HuH-7 (cell line): ENCODE measurements at regions not wholly inside any gene's neighbourhood (a gene's known extent, or its start where the extent isn't known, plus 50 kb on each side); places are given as distances from the start of the nearest gene placed in this dataset.
"Not testable (repeated sequence)": the region's sequence is repeated elsewhere in the genome, so short reads cannot be mapped to it uniquely, and the experiment has no call there.

ENCODE experiments used
- DNase-seq: peaks from one replicate; pipeline ENCODE4 v3.0.0; 2011; ENCODE audit warnings: low spot score

DNA sequence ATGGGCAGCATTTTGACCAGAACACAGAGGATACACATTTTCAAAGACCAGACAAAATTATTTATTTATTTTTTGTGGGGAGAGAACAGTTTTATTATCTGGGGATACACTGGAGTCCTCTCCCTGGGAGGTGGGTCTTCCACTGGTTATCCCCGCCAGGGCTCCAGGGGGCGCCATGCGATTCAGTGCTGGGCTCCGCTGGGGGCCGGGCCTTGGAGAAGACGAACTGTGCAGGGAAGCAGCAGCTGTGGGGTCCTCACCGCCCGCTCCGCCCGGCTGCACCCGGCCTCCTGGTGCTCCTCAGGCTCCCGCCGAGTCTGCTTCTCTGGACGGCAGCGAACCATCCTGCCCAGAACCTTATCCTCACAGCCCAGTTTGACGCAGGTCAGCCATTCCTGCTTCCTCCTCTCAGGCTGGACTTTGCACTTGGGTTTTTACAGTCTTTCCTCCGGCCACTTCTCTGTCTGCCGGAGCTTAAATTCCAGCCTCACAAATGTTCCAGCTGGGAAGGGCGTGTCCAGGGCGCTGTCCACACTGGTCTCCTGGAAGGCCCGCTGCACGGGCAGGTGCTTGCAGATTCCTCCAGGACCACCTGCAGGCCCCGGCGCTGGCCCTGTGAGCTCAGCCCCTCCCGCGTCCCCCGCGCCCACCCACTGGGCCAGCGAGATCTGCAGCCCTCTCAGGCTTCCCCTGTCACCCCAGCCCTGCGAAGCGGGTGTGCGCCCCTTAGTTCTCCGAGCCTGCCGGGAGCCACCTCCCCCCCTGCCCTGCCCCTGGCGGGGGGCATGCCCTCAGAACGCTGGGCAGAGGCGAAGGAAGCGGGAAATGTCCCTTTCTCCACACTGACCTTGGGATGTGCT is 1830.0 kb upstream of the DEFB115 start:
- DNase-seq = peak; percentile 45

DNA sequence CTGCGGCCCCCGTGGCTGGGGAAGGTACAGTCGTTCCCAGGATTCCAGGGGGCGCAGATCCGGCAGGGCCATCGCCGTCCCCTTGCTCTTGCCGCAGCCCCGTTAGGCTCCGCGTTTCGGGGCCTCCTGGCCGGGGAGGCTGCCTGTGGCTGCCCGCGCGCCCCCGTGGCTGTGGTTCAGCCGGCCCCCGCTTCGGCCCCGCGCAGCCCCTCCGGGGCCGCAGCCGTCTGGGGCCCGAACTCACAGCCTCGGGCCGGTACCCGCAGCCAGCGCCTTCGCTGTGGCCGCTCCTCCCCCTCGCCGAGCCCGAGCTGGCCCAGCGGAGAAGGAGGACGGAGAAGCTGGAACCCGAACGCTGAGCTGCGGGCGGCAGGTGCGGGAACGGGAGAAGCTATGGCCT is 1826.9 kb upstream of the DEFB115 start:
- DNase-seq = no peak

DNA sequence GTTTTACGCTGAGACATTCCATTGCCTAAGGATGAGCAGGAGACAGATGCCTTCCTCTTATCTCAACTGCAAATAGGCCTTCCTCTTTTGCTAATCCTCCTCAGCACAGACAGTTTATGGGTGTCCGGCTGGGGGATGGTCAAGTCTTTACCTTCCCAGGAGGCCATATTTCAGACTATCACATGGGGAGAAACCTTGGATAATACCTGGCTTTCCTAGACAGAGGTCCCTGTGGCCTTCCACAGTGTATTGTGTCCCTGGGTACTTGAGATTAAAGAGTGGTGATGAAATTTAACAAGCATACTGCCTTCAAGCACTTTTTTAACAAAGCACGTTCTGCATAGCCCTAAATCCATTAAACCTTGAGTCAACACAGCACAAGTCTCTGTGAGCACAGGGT is 1816.7 kb upstream of the DEFB115 start:
- DNase-seq = not testable (repeated sequence)

DNA sequence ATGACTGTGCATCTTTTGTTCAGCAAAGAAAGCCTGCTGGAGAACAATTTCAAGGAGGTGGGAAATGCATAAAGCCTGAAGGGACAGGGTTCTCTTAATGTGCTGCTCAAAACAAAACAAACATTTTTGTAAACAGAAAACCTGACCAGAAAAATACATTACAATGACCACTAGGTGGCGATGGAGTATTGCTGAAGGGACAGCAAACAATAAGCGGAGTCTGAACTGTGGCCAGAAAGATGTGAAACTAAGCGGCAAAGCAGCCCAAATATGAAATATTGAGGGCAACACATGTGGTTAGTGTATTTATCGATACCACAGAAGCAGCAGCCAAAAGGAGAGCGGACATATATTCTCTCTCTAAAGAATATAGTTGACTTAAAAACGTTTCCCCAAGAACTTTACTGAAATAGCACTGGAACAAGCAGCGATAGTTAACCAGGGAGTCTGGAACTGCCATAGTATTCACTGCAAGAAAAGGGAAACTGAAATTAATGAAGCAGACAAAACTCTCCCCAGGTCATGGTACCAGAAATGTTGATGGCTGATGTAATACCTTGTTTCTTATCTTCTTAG is 1814.2 kb upstream of the DEFB115 start:
- peak; percentile 33 for DNase-seq

DNA sequence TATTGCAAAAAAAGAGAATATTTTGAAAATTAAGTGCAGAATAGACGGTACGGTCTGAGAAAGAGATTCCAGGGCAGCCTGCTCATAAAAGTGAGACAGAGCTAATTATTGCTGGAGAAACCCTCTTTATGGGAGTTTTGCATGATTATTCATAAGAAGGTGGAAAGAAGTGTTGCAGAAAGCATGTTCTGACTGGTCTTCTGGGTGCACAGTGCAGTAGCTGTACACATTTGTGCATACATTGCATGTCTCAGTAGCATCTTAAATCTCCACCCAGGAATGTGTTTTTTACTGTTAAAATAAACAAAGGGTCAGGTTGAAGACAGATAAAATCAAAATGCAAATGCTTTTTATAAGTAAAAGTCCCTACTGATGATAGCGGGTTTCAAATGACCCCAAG is 1813.6 kb upstream of the DEFB115 start:
- DNase-seq = no peak

DNA sequence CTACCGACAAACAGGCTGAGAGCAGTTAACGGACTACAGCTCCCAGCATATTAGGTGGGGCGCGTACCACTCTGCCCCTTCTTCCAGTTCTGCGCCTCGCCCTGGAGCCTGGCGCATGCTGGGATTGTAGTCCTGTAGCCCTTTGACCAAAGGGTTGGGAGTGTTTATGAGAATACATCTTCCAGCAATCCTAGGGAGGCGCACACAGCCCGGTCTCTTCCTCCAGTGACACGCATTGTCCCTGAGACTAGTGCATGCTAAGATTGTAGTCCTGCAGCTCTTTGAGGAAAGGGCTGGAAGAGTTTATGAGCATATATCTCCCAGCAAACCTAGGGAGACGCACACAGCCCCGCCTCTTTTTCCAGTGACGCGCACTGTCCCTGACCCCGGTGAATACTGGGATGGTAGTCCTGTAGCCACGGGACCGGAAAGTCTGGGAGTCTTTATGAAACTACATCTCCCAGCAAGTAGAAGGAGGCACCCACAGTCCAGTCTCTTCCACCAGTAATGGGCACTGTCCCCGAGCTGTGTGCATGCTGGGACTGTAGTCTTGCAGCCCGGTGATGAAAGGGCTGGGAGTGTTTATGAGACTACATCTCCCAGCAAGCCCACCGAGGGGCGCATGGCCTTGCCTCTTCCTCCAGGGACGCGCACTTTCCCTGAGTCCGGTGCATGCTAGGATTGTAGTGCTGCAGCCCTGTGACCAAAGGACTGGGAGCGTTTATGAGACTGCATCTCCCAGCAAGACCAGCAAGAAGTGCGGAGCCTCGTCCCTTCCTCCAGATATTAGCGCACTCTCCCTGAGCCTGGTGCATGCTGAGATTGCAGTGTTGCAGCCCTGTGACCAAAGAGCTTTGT is 1812.2 kb upstream of the DEFB115 start:
- DNase-seq = peak; percentile 47

DNA sequence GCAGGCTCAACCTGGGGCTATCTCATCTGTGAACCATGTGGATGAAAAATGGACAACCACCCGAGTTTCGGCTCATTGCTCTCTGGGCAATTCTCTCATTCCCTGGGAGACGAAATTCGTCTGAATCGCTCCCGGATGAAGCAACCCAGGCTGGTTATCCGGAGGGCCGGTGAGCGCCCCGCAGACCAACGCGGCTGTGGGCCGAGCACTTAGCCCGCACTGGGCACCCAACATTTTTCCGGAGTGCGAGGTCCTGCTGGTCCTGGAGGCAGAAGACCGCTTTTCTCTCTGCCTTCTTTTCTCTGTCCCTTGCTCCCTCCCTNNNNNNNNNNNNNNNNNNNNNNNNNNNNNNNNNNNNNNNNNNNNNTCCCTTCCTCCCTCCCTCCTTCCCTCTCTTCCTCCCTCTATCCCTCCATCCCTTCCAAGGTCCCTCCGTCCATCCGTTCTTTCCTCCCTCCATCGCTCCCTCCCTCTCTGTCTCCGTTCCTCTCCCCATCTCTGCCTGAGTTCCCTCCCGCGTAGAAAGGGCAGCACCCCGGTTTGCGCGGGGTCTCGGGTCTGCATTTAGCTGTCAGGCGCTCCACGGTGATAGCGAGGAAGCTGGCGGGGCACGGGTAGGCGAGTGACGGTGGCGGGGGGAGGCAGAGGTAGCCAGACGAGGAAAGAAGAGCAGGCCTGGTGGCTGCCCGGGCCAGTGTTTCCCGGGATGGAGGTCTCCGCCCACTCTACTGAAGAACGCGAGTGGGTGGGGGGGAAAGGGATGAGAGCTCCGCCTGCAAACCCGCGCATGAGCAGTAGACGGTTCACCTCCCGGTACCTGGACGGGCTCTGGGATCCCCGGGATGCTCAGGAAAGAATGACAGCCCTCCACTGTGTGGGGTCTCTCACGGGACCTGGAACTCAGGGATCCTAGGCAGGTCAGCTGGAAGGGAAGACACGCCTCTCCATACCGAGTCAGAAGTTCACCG is 1809.7 kb upstream of the DEFB115 start:
- DNase-seq = not testable (repeated sequence)

DNA sequence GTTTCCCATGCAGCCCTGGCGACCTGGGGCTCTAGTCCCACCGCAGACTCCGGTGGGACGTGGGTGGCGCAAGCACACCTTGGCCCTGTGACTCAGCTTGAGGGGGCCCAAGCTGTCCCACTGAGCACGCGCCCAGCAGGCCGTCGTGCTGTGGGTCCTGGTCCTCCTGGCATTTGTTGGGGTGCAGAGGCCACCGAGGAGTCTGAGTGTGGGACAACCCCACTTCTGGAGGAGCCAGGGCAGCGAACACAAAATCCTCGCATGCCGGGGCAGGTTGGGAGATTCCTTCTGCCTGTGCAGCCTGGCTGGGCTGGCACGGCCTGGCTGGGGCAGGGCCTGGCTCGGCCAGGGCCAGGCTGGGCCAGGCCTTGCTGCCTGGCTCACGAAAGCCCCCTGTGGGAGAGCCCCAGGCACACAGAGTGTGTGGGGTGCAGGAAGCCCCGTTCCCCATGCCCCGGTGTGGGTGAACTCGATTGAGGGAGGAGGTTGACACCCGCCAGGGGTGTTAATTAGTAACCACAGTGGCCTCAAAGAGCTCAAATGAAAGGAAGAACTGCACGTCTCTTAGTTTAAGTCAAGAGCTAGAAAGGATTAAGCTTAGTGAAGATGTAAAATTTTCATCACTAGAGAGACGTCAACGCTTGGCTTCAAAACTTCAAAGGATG is 1808.5 kb upstream of the DEFB115 start:
- DNase-seq = no peak

DNA sequence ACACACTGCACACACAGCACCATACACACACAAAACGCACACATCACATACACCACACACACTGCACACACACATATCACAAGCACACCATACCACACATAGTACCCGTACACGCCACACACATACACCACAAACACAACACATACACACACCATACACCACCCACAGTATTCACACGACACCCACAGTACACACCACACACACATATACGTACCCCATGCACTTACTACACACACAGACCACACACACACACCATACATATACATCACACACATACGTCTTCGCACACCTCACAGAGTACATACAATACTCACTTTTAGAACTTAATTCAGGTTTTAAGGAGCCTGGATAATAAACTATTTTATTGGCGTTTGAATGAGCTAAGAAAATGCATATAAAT is 1805.3 kb upstream of the DEFB115 start:
- DNase-seq = no peak

DNA sequence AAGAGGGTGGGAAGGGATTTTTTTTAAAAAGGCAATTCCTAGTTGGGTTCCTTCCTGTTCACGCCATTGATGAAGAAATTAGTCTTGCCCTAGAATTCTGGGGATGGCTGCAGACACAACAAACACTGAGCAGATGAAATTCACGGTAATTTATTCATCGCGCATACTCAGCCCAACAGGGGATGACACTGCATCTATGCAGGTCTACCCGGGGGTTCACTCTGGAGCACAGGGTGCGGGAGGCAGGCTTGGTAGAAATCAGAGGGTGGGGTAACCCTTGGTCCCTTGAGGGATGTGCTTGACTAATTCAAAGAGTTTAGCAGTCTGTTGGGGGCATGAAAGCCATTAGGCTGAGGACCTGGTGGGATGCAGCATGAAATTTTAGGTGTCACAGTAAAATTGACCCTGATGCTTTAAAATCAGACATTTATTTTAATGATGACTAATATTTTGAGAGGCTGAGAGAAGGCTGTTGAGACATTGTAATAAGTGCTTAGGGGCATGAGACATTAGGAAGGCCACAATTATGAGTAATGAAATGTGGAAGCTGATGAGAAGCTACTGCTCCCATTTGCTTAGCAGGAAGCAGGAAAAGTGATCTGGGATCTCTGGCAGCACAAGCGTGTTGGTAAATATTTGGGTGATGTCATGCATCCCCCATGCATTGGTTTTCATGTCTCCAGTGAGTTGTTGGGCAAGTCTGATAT is 1800.3 kb upstream of the DEFB115 start:
- DNase-seq = not testable (repeated sequence)

DNA sequence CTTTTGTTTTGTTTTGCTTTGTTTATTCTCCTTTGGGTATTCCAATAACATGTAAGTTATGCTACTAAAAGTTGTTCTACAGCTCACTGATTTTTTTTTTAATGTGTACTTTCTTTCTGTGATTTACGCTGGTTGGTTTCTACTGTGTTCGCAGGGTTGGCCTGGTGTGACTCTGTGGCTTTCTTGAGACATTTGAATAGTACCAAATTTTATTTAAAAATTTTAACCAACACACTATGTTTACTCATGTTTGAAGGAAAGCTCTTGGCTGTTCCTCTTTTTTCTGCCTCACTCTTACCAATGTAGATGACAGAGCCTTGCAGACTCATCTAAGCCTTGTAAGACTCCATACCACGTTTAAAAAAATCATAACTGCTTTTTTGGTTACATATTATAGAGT is 1784.9 kb upstream of the DEFB115 start:
- no peak for DNase-seq

DNA sequence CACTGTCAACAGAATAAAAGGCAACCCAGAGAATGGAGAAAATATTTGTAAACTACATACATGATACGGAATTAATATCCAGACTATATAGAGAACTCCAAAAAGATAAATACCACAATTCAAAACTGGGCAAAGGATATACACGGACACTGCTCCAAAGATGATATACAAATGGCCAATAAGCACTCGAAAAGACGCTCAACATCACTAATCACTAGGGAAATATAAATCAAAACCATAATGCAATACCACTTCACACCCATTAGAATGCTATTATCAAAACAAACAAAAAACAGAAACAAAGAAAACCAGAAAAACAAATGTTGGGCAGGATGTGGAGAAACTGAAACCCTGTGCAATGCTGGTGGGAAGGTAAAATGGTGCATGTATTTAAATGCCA is 1764.6 kb upstream of the DEFB115 start:
- not testable (repeated sequence) for DNase-seq

DNA sequence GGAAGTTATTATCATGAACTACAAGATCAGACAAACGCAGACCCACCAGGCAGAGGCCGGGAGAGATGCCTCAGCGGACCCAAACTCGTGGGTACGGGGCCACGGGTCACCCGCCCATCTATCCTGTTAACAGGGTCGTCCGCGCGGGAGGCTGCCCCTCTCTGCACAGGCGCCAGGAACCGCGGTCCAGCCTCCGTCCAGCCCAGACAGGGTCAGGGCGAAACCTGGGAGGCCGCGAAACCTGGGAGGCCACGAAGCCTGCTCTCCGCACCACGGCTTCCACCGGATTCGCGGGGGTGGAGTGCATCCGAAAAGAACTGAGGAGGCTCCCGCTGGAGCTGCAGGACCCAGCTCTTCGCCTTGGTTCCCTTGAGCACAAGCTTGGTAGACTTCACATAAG is 1760.7 kb upstream of the DEFB115 start:
- DNase-seq = not testable (repeated sequence)

DNA sequence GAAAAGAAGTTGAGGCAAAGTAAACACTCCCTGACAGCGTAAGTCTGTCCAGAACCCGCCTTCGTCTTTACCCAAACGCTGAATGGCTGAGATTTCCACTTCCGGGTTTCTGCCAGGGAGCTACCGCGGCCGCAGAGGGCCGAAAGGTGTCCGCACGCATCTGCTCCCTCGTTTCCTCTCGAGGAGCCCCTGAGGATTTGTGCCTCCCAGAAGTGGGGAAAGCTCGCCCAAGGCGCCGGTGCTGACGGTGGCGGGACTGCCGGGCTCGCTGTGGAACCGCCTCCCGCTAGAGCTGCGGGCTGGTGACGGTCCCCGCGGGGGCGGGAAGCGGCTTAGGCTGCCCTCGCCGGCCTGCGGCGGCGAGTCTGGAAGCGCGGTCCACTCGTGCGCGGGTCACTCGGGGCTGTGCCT is 1760.2 kb upstream of the DEFB115 start:
- DNase-seq = peak; percentile 44

DNA sequence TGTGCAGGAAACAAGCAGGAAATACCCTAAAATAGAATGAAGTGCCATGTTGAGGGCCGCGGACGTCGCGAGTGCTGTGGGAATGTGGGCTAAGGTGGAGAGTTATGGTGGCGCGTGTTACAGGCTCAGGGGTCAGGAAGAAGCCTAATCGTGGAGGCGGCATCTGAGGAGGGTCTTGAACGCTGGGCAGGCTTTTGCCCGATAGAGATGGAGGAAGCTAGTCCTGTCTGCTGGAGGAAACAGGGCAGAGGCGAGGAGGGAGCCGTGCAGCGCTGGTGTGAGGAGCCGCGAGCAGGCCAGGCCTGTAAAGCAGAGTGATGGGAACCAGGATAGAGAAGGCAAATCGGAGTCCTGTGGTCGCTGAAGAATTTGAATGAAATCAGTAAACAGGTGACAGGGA is 1759.8 kb upstream of the DEFB115 start:
- not testable (repeated sequence) for DNase-seq

DNA sequence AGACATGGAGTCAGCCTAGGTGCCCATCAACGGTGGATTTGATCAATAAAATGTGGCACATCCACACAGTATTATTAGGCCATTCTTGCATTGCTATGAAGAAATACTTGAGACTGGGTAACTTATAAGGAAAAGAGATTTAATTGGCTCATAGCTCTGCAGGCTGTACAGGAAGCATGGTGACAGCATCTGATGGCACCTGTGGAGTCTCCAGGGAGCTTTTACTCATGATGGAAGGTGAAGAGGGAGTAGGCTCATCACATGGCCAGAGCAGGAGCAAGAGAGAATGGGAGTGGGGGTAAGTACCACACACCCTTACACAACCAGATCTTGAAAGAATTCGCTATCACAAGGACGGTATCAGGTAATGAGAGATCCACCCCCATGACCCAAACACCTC is 1756.7 kb upstream of the DEFB115 start:
- not testable (repeated sequence) for DNase-seq

DNA sequence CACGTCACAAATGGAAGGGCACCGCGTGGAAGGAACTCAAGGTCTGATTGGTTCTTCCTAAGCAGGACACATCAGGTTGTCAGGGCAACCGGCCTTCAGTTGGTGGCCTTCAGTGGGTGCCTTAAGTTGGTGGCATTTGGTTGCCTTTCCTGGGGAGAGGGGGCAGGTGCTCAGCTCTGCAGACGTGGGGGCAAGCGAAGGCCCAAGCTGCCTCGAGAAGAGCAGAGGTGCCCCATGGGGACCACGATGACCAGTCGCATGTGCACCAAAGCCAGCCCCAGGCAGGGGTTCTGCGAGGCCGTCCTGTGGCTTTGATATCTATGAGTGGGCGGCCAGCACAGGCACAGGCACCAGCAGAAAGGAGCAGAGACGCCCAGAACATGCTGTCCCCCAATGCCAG is 1742.8 kb upstream of the DEFB115 start:
- DNase-seq = not testable (repeated sequence)

DNA sequence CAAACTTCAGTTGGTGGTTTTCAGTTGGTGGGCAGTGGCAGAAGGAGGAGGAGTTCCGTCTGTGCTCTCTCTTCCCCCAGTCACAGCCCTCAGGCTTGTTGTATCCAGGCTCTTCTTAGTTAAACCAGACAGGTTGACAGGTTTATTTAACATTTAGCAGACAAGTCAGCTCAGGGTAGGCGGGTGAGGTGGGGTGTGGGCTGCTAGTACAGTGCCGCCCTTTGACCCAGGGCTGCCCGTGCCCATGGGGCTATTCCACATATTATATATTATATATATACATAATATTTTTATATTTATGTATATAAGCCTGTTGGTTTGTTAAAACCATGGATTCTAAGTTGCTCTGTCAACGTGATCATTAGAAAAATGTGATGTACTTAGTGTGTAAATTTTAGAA is 1740.6 kb upstream of the DEFB115 start:
- not testable (repeated sequence) for DNase-seq

DNA sequence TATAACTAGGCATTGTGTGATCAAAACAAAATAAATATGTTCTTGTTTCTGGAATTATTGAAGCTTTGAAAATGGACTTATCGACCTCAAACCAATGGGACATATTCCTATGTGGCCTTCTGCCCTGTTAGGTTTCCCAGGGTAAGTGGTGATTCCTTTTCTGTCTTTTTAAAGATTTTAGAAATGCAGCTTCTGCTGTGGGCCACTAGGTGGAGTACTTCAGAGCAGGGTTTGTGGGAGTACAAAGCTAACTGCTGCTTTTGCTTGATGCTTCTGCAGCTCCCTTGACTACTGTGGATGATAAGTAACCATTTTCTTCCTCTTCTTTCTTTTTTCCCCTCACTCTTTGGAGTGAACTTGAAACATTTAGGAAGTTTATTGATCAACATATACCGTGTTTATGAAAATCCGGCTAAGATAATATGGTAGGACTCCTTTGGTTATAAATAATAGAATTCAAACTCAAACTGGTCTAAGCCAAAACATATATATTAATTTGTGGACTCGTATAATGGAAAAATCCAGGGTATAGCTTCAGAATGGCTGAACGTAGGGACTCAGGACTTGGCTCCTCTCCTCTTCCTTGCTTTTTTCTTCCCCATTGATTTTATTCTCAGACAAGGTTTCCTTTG is 1737.7 kb upstream of the DEFB115 start:
- DNase-seq = not testable (repeated sequence)
